ENCODE measurements at regions not wholly inside any gene's neighbourhood (a gene's known extent, or its start where the extent isn't known, plus 50 kb on each side); places are given as distances from the start of the nearest gene placed in this dataset.

GRCh38 chr5:133850811-133851210 is 117.6 kb downstream of the C5orf15 start:
- TF ChIP-seq CTCF (conservative IDR thresholded peaks at IDR 0.05; ENCODE audit: low read length): no peak
- no peak for TF ChIP-seq EZH2phosphoT487 (IDR thresholded peaks at IDR 0.05; ENCODE audit: borderline replicate concordance)
